Ascending aorta (tissue), 2 donors: ENCODE measurements at regions not wholly inside any gene's neighbourhood (a gene's known extent, or its start where the extent isn't known, plus 50 kb on each side); places are given as distances from the start of the nearest gene placed in this dataset.

Experiments
- DNase-seq, 2 donors: peaks; one replicate each; pipeline ENCODE4 v3.0.0-alpha.2; 2019; ENCODE audit warnings: low spot score in 2 of 2
- H3K27ac ChIP-seq, 2 donors: fragments of 200-600 bp; sonication (generic); one replicate each; pipeline ENCODE4 v1.5.1; 2016 to 2017; ENCODE audit warnings: mild to moderate bottlenecking in 1 of 2
- H3K27me3 ChIP-seq: fragments of 200-600 bp; sonication (generic); one replicate; pipeline ENCODE4 v1.5.1; 2017
- H3K36me3 ChIP-seq, 2 donors: fragments of 200-600 bp; sonication (generic); one replicate each; pipeline ENCODE4 v1.5.1; 2016
- H3K4me1 ChIP-seq, 2 donors: fragments of 200-600 bp; sonication (generic); one replicate each; pipeline ENCODE4 v1.5.1; 2016 to 2017; ENCODE audit warnings: mild to moderate bottlenecking in 1 of 2
- H3K4me3 ChIP-seq, 2 donors: fragments of 200-600 bp; sonication (generic); one replicate each; pipeline ENCODE4 v1.5.1; 2016 to 2017; ENCODE audit warnings: mild to moderate bottlenecking in 1 of 2
- H3K9me3 ChIP-seq, 2 donors: fragments of 200-600 bp; sonication (generic); one replicate each; pipeline ENCODE4 v1.5.1; 2016
- intact Hi-C: fragments of 100-400 bp; cut with DNase I; formaldehyde crosslinking; loops from one replicate; pipeline ENCODE4 v1.15.1; 2023
- TF ChIP-seq, protein P1 (sequence below), 3 experiments: fragments of 200-600 bp in 2 of 3; fragments of 450-650 bp in 1 of 3; sonication (generic) in 2 of 3; IDR thresholded peaks; one replicate each; pipeline ENCODE4 v1.5.1; 2016 to 2019; ENCODE audit warnings: antibody characterized with exemption in 3 of 3, mild to moderate bottlenecking in 1 of 3, moderate library complexity in 1 of 3

DNA sequence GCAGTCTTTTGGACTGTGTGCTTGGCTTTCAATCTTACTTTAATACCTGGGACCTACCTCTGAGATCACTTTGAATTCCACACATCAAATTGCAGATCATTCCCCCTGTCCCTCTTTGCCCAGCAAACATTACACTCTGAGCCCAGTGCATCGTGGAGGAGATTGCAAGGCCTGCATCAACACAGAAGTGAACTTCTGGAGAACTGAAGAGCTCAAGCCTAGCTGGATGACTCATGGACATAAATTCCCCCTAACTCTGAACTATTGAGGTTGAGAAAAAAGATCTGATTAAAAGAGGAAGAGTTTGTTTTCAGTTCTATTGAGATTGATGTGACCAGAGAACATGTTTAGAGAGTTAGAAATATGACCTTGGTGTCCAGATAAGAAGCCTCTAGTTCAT is 316.0 kb upstream of the DMAC1 start:
- no peaks in the 10 kb centered on the region for H3K36me3 ChIP-seq
- intact Hi-C loops: no loop called here
- no peak overlapping the region for H3K4me3 ChIP-seq
- no peaks in the 10 kb centered on the region for H3K9me3 ChIP-seq
- TF ChIP-seq, protein P1, sequence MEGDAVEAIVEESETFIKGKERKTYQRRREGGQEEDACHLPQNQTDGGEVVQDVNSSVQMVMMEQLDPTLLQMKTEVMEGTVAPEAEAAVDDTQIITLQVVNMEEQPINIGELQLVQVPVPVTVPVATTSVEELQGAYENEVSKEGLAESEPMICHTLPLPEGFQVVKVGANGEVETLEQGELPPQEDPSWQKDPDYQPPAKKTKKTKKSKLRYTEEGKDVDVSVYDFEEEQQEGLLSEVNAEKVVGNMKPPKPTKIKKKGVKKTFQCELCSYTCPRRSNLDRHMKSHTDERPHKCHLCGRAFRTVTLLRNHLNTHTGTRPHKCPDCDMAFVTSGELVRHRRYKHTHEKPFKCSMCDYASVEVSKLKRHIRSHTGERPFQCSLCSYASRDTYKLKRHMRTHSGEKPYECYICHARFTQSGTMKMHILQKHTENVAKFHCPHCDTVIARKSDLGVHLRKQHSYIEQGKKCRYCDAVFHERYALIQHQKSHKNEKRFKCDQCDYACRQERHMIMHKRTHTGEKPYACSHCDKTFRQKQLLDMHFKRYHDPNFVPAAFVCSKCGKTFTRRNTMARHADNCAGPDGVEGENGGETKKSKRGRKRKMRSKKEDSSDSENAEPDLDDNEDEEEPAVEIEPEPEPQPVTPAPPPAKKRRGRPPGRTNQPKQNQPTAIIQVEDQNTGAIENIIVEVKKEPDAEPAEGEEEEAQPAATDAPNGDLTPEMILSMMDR (IDR thresholded peaks at IDR 0.05): no peak
- no peaks in the 10 kb centered on the region for H3K27me3 ChIP-seq
- no peak overlapping the region for H3K27ac ChIP-seq
- H3K4me1 ChIP-seq: no peaks in the 10 kb centered on the region
- no peak for DNase-seq

DNA sequence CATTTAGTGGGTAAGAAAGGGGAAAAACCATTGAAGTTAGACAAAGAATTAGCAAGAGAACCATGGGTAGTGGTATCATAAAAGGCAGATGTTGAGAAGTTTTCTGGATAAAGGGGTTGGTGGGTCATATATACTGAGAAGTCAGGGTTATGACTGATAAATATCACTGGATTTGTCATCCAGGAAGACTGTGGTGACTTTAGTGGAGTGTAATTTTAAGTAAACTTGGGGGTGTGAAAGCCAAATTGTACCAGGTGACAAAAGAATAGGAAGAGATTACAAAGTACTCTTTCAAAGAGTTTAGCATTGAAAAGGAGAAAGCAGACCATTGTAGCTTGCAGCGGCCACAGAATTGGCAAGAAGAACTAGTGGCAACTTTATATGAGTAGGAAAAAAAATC is 315.2 kb upstream of the DMAC1 start:
- intact Hi-C loops: no loop called here
- TF ChIP-seq, protein P1 (IDR thresholded peaks at IDR 0.05): no peak
- no peaks in the 10 kb centered on the region for H3K36me3 ChIP-seq

DNA sequence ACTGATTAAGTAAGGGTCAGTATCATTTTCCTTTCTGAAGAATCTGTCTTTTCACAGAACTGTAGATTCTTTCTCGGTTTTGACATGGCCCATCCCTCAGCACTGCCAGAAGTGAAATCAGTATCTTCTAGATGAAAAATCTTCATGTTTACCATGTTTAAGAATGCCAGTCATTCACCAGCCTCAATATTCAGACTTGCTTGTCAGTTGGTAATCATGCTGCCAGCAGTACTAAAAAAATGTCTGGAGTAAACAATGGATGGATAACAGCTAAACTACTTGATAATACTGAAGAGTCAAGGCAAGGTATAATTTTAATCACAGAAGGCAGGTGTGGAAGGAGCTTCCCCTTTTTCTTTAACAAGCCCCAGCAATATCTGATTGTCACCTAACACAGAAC is 306.8 kb upstream of the DMAC1 start:
- Histone ChIP-seq H3K4me1 (no peaks in the 10 kb centered on the region), H3K27me3 (no peaks in the 10 kb centered on the region), H3K4me3 (no peak overlapping the region), H3K36me3 (no peaks in the 10 kb centered on the region), H3K9me3 (no peaks in the 10 kb centered on the region), H3K27ac (no peak overlapping the region)
- intact Hi-C loops: no loop called here
- TF ChIP-seq, protein P1 (IDR thresholded peaks at IDR 0.05): no peak
- DNase-seq: no peak

More for the DNA sequence above, 315.2 kb upstream of the DMAC1 start:
- Histone ChIP-seq H3K4me1 (no peaks in the 10 kb centered on the region), H3K27ac (no peak overlapping the region), H3K9me3 (no peaks in the 10 kb centered on the region), H3K4me3 (no peak overlapping the region), H3K27me3 (no peaks in the 10 kb centered on the region)
- DNase-seq: no peak

DNA sequence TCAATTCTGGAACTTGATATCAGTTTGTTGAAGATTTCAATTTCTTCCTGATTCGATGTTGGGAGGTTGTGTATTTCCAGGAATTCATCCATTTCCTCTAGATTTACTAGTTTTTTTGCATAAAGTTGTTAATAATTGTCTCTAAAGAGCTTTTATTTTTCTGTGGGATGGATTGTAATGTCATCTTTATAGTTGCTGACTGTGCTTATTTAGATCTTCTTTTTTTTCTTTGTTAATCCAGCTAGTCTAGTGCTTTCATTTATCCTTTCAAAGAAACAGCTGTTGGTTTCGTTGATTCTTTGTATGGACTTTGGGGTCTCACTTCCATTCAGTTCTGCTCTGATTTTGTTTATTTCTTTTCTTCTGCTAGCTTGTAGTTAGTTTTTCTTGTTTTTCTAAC is 302.0 kb upstream of the DMAC1 start:
- DNase-seq: no peak
- TF ChIP-seq, protein P1 (IDR thresholded peaks at IDR 0.05): no peak
- intact Hi-C loops: no loop called here
- Histone ChIP-seq H3K27ac (no peak overlapping the region), H3K27me3 (no peaks in the 10 kb centered on the region), H3K4me3 (no peak overlapping the region), H3K4me1 (no peaks in the 10 kb centered on the region), H3K9me3 (no peaks in the 10 kb centered on the region), H3K36me3 (no peaks in the 10 kb centered on the region)

DNA sequence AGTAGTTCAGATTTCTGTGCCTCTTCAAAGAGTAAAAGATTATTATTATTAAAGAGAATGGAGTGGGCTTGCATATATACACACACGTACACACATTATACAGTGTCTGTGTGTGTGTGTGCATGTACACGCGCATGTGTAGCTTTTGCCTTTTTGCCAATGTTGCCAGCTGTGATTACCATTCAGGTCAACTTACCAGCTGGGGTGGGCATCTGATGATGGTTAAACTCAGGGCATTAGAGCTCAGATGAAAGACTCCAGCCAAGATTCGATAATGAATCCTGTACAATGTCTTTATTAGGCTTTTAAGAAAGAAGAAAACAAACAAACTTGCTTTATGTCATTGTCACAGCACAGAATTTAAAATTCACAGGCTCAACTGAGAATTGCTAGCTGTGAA is 296.5 kb upstream of the DMAC1 start:
- H3K4me1 ChIP-seq: no peaks in the 10 kb centered on the region
- intact Hi-C loops: no loop called here
- no peaks in the 10 kb centered on the region for H3K27me3 ChIP-seq
- no peak overlapping the region for H3K4me3 ChIP-seq
- H3K36me3 ChIP-seq: no peaks in the 10 kb centered on the region
- no peak overlapping the region for H3K27ac ChIP-seq
- no peak for DNase-seq
- no peaks in the 10 kb centered on the region for H3K9me3 ChIP-seq
- TF ChIP-seq, protein P1 (IDR thresholded peaks at IDR 0.05): no peak

DNA sequence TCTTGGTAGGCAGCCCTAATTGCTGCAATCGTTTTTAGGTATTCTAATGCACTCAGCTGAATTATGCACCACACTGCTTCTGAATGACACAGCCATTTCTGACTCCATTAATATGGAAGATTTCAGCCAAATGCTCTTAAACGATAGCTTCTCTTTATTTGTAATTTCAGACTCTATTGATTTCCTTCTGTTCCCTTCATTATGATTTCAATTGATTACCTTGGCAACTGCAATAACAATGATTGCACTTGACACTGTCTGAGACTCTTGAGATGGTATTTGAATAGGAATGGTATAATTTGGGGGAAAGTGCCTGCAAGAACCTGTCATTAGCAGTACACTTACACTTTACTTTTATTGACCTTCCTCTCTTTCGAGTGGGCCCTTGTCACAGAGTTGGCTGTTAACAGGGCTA is 296.1 kb upstream of the DMAC1 start:
- intact Hi-C loops: no loop called here
- no peak for DNase-seq
- H3K4me3 ChIP-seq: no peak overlapping the region
- H3K9me3 ChIP-seq: no peaks in the 10 kb centered on the region
- TF ChIP-seq, protein P1 (IDR thresholded peaks at IDR 0.05): no peak
- no peaks in the 10 kb centered on the region for H3K4me1 ChIP-seq
- H3K36me3 ChIP-seq: no peaks in the 10 kb centered on the region
- no peak overlapping the region for H3K27ac ChIP-seq
- no peaks in the 10 kb centered on the region for H3K27me3 ChIP-seq
